Gastroesophageal sphincter (tissue), 3 donors: ENCODE measurements at regions not wholly inside any gene's neighbourhood (a gene's known extent, or its start where the extent isn't known, plus 50 kb on each side); places are given as distances from the start of the nearest gene placed in this dataset.

Experiments
- EP300 ChIP-seq: sonication (generic); formaldehyde crosslinking; IDR thresholded peaks from one replicate; pipeline ENCODE4 v1.6.1; 2017; ENCODE audit warnings: antibody characterized with exemption, mild to moderate bottlenecking
- POLR2A ChIP-seq, 2 donors: fragments of 450-650 bp; IDR thresholded peaks; one replicate each; pipeline ENCODE4 v1.6.1; 2017; ENCODE audit warnings: antibody characterized with exemption in 2 of 2, mild to moderate bottlenecking in 2 of 2, moderate library complexity in 1 of 2
- POLR2AphosphoS5 ChIP-seq: sonication (generic); formaldehyde crosslinking; IDR thresholded peaks from one replicate; pipeline ENCODE4 v1.6.1; 2017; ENCODE audit warnings: antibody characterized with exemption
- TF ChIP-seq, protein P1 (sequence below), 4 experiments: fragments of 200-600 bp in 2 of 4; fragments of 450-650 bp in 2 of 4; sonication (generic) in 1 of 4; IDR thresholded peaks; one replicate each; pipeline ENCODE4 v1.5.1; 2017 to 2019; ENCODE audit warnings: antibody characterized with exemption in 4 of 4, mild to moderate bottlenecking in 2 of 4, moderate library complexity in 2 of 4

GRCh38 chr11:111012491-111012890, 233.0 kb upstream of the POU2AF2 start:
- TF ChIP-seq, protein P1, sequence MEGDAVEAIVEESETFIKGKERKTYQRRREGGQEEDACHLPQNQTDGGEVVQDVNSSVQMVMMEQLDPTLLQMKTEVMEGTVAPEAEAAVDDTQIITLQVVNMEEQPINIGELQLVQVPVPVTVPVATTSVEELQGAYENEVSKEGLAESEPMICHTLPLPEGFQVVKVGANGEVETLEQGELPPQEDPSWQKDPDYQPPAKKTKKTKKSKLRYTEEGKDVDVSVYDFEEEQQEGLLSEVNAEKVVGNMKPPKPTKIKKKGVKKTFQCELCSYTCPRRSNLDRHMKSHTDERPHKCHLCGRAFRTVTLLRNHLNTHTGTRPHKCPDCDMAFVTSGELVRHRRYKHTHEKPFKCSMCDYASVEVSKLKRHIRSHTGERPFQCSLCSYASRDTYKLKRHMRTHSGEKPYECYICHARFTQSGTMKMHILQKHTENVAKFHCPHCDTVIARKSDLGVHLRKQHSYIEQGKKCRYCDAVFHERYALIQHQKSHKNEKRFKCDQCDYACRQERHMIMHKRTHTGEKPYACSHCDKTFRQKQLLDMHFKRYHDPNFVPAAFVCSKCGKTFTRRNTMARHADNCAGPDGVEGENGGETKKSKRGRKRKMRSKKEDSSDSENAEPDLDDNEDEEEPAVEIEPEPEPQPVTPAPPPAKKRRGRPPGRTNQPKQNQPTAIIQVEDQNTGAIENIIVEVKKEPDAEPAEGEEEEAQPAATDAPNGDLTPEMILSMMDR (IDR thresholded peaks at IDR 0.05) = no peak
- TF ChIP-seq POLR2A (IDR thresholded peaks at IDR 0.05) (no peak), EP300 (no peak), POLR2AphosphoS5 (no peak)
